GM18867 (cell line): ENCODE measurements at regions not wholly inside any gene's neighbourhood (a gene's known extent, or its start where the extent isn't known, plus 50 kb on each side); places are given as distances from the start of the nearest gene placed in this dataset.

Experiments
- ATAC-seq: cut with Tn5 transposase; IDR thresholded peaks from one replicate; pipeline ENCODE4 v1.9.1; 2021; ENCODE audit warnings: mild to moderate bottlenecking, moderate library complexity; ENCODE audit not compliant: unreplicated experiment

- no peak for ATAC-seq
Measured at GRCh38 chr7:10919923-10920322, 53.7 kb upstream of the PHF14 start.
